IMR-90 (cell line): ENCODE measurements at regions not wholly inside any gene's neighbourhood (a gene's known extent, or its start where the extent isn't known, plus 50 kb on each side); places are given as distances from the start of the nearest gene placed in this dataset.

ENCODE experiments used
- CTCF ChIP-seq: conservative IDR thresholded peaks from 2 replicates; pipeline ENCODE4 v1.5.1; 2012; ENCODE audit warnings: mild to moderate bottlenecking, low read depth, low read length, improper control_type of control experiment
- MAFK ChIP-seq: IDR thresholded peaks from 2 replicates; pipeline ENCODE4 v1.6.1; 2012; ENCODE audit warnings: low read depth, low read length, improper control_type of control experiment
- MXI1 ChIP-seq: IDR thresholded peaks from 2 replicates; pipeline ENCODE4 v1.6.1; 2012; ENCODE audit warnings: low read depth, mild to moderate bottlenecking, low read length, moderate library complexity, borderline replicate concordance
- POLR2A ChIP-seq: IDR thresholded peaks from 2 replicates; pipeline ENCODE4 v1.6.1; 2012; ENCODE audit warnings: mild to moderate bottlenecking, low read depth, low read length
- RAD21 ChIP-seq: IDR thresholded peaks from 2 replicates; pipeline ENCODE4 v1.6.1; 2012; ENCODE audit warnings: low read length, improper control_type of control experiment
- RCOR1 ChIP-seq: IDR thresholded peaks from 2 replicates; pipeline ENCODE4 v1.6.1; 2012; ENCODE audit warnings: mild to moderate bottlenecking, low read length, improper control_type of control experiment; ENCODE audit not compliant: insufficient replicate concordance
- RFX5 ChIP-seq: IDR thresholded peaks from 2 replicates; pipeline ENCODE4 v1.8.0; 2012; ENCODE audit warnings: low read depth, mild to moderate bottlenecking, low read length, moderate library complexity

- TF ChIP-seq CTCF: no peak
- no peak for TF ChIP-seq POLR2A
- TF ChIP-seq MAFK: no peak
- no peak for TF ChIP-seq RFX5
- no peak for TF ChIP-seq RAD21
- TF ChIP-seq RCOR1: no peak
- TF ChIP-seq MXI1: no peak
These were observed 293.6 kb upstream of the STXBP5 start for GRCh38 chr6:146910611-146911010.
